ENCODE measurements at regions not wholly inside any gene's neighbourhood (a gene's known extent, or its start where the extent isn't known, plus 50 kb on each side); places are given as distances from the start of the nearest gene placed in this dataset.

DNA sequence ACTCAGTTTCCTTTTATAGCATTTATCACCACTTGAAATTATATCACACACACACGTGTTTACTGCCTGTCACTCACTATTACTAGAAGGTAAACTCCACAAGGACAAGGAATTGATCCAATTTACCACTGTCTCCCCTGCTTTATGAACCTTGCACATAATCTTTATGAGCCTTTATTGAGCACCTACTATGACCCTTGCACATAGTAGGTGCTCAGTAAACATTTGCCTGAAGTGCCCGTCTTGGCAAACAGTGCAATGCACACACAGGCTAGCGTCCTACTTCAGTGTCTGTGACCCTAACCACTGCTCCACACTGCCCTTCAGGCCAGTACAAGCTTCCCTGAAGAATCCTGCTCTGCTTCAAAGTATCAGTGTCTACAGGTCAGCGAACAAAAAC, 237.7 kb upstream of the TMC3 start:
- TF ChIP-seq EP300 (IDR thresholded peaks at IDR 0.05) = no peak
- TF ChIP-seq, protein P1, sequence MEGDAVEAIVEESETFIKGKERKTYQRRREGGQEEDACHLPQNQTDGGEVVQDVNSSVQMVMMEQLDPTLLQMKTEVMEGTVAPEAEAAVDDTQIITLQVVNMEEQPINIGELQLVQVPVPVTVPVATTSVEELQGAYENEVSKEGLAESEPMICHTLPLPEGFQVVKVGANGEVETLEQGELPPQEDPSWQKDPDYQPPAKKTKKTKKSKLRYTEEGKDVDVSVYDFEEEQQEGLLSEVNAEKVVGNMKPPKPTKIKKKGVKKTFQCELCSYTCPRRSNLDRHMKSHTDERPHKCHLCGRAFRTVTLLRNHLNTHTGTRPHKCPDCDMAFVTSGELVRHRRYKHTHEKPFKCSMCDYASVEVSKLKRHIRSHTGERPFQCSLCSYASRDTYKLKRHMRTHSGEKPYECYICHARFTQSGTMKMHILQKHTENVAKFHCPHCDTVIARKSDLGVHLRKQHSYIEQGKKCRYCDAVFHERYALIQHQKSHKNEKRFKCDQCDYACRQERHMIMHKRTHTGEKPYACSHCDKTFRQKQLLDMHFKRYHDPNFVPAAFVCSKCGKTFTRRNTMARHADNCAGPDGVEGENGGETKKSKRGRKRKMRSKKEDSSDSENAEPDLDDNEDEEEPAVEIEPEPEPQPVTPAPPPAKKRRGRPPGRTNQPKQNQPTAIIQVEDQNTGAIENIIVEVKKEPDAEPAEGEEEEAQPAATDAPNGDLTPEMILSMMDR (IDR thresholded peaks at IDR 0.05) = no peak
